CD4-positive, alpha-beta T cell (primary cell): ENCODE measurements at regions not wholly inside any gene's neighbourhood (a gene's known extent, or its start where the extent isn't known, plus 50 kb on each side); places are given as distances from the start of the nearest gene placed in this dataset.

Experiments
- ATAC-seq: fragments of 200-7000 bp; cut with Tn5 transposase; one replicate; pipeline ENCODE4 v1.10.0; 2022; ENCODE audit warnings: mild to moderate bottlenecking; ENCODE audit not compliant: poor library complexity
- CTCF ChIA-PET: fragments of 350-600 bp; sonication (Branson Sonifier 250); formaldehyde crosslinking; loops from one replicate; lab custom pipeline; 2021; ENCODE audit warnings: antibody characterized with exemption, inconsistent platforms; lab: Charles Lee
- POLR2A ChIA-PET: fragments of 350-600 bp; sonication (Branson Sonifier 250); formaldehyde crosslinking; loops from one replicate; lab custom pipeline; 2021; ENCODE audit warnings: antibody characterized with exemption, inconsistent platforms; lab: Charles Lee
- DNase-seq, 14 experiments: peaks; one replicate each; pipeline ENCODE4 v3.0.0-alpha.2; 2013 to 2020; ENCODE audit warnings: mixed read lengths in 2 of 14
- H3K27ac ChIP-seq, 2 donors: one replicate each; pipeline versions ENCODE4 v1.5.1 to v1.7.0; 2013; ENCODE audit warnings: low read length in 2 of 2, low read depth in 1 of 2, mild to moderate bottlenecking in 1 of 2
- H3K27me3 ChIP-seq, 2 experiments: 1 replicate in 1 of 2; 2 replicates in 1 of 2; pipeline versions ENCODE4 v1.6.1 to v1.7.0; 2013; ENCODE audit warnings: low read length in 2 of 2, control low read depth in 1 of 2, mild to moderate bottlenecking in 1 of 2, moderate library complexity in 1 of 2; ENCODE audit not compliant: insufficient read depth in 2 of 2, control insufficient read depth in 1 of 2
- H3K36me3 ChIP-seq: one replicate; pipeline ENCODE4 v1.6.1; 2013; ENCODE audit warnings: low read length, control low read depth; ENCODE audit not compliant: insufficient read depth
- H3K4me1 ChIP-seq: one replicate; pipeline ENCODE4 v1.6.1; 2013; ENCODE audit warnings: low read length, control low read depth; ENCODE audit not compliant: insufficient read depth
- H3K4me3 ChIP-seq: one replicate; pipeline ENCODE4 v1.5.1; 2013; ENCODE audit warnings: mild to moderate bottlenecking, low read length, moderate library complexity
- H3K9me3 ChIP-seq, 2 experiments: 1 replicate in 1 of 2; 2 replicates in 1 of 2; pipeline versions ENCODE4 v1.6.1 to v1.7.0; 2013; ENCODE audit warnings: low read length in 2 of 2, mild to moderate bottlenecking in 2 of 2, control low read depth in 1 of 2, moderate library complexity in 1 of 2; ENCODE audit not compliant: control insufficient read depth in 1 of 2, insufficient read depth in 1 of 2
- H3K27ac Mint-ChIP-seq: one replicate; pipeline ENCODE4 v1.8.0; 2020; ENCODE audit warnings: mixed read lengths
- H3K27me3 Mint-ChIP-seq: one replicate; pipeline ENCODE4 v1.8.0; 2021; ENCODE audit warnings: mixed read lengths
- H3K36me3 Mint-ChIP-seq: one replicate; pipeline ENCODE4 v1.8.0; 2021; ENCODE audit warnings: low read depth, mixed read lengths
- H3K4me1 Mint-ChIP-seq: one replicate; pipeline ENCODE4 v1.8.0; 2021; ENCODE audit warnings: low read depth, mixed read lengths
- H3K4me3 Mint-ChIP-seq: one replicate; pipeline ENCODE4 v1.8.0; 2020; ENCODE audit warnings: mild to moderate bottlenecking, mixed read lengths
- H3K9me3 Mint-ChIP-seq: one replicate; pipeline ENCODE4 v1.8.0; 2020; ENCODE audit warnings: mixed read lengths
- intact Hi-C, 2 experiments: fragments of 100-400 bp; cut with DNase I in 1 of 2; cut with micrococcal nuclease in 1 of 2; formaldehyde crosslinking; loops; one replicate each; pipeline versions ENCODE4 v1.15.1 to v1.9.0; 2023 to 2025; cut with DNase I, micrococcal nuclease
- TF ChIP-seq, protein P1 (sequence below): fragments of 200-600 bp; IDR thresholded peaks from one replicate; pipeline ENCODE4 v1.8.0; 2022; ENCODE audit warnings: antibody characterized with exemption, mild to moderate bottlenecking

GRCh38 chr5:54897001-54897400 is 88.4 kb downstream of the ESM1 start:
- no peaks in the 10 kb centered on the region for H3K36me3 ChIP-seq
- ATAC-seq (no peak), DNase-seq (no peak)
- no peak overlapping the region for H3K27ac Mint-ChIP-seq
- H3K27me3 Mint-ChIP-seq = peaks cover 53% of the 10 kb centered on the region
- H3K27me3 ChIP-seq = peaks cover 6 to 17% of the 10 kb centered on the region in 2 experiments
- TF ChIP-seq, protein P1, sequence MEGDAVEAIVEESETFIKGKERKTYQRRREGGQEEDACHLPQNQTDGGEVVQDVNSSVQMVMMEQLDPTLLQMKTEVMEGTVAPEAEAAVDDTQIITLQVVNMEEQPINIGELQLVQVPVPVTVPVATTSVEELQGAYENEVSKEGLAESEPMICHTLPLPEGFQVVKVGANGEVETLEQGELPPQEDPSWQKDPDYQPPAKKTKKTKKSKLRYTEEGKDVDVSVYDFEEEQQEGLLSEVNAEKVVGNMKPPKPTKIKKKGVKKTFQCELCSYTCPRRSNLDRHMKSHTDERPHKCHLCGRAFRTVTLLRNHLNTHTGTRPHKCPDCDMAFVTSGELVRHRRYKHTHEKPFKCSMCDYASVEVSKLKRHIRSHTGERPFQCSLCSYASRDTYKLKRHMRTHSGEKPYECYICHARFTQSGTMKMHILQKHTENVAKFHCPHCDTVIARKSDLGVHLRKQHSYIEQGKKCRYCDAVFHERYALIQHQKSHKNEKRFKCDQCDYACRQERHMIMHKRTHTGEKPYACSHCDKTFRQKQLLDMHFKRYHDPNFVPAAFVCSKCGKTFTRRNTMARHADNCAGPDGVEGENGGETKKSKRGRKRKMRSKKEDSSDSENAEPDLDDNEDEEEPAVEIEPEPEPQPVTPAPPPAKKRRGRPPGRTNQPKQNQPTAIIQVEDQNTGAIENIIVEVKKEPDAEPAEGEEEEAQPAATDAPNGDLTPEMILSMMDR = no peak
- H3K36me3 Mint-ChIP-seq = no peaks in the 10 kb centered on the region
- H3K27ac ChIP-seq = no peak overlapping the region
- no peak overlapping the region for H3K4me3 ChIP-seq
- CTCF ChIA-PET = no interaction called here
- peaks cover 4% of the 10 kb centered on the region for H3K4me1 Mint-ChIP-seq
- H3K4me1 ChIP-seq = peaks cover 2% of the 10 kb centered on the region
- H3K9me3 Mint-ChIP-seq = no peaks in the 10 kb centered on the region
- intact Hi-C loops = no loop called here
- H3K4me3 Mint-ChIP-seq = no peak overlapping the region
- no peaks in the 10 kb centered on the region for H3K9me3 ChIP-seq
- POLR2A ChIA-PET = no interaction called here

GRCh38 chr5:54895816-54896341 is 89.5 kb downstream of the ESM1 start:
- H3K9me3 ChIP-seq = no peaks in the 10 kb centered on the region
- H3K4me1 ChIP-seq = peaks cover 2% of the 10 kb centered on the region
- peak in 3 of 14 experiments; percentile 17 to 41 (median 40) for DNase-seq
- Mint-ChIP-seq H3K27ac (no peak overlapping the region), H3K27me3 (peaks cover 61% of the 10 kb centered on the region), H3K9me3 (no peaks in the 10 kb centered on the region), H3K4me1 (peaks cover 4% of the 10 kb centered on the region), H3K36me3 (no peaks in the 10 kb centered on the region), H3K4me3 (peak overlapping the region; percentile 30)
- no peak for ATAC-seq
- H3K27me3 ChIP-seq = peaks cover 9 to 17% of the 10 kb centered on the region in 2 experiments
- no peak overlapping the region for H3K27ac ChIP-seq
- ChIA-PET CTCF (no interaction called here), POLR2A (no interaction called here)
- no peaks in the 10 kb centered on the region for H3K36me3 ChIP-seq
- TF ChIP-seq, protein P1 = peak; percentile 12
- intact Hi-C loops = no loop called here
- H3K4me3 ChIP-seq = no peak overlapping the region

- H3K36me3 Mint-ChIP-seq = no peaks in the 10 kb centered on the region
- H3K27me3 Mint-ChIP-seq = peaks cover 64% of the 10 kb centered on the region
- ChIA-PET POLR2A (interaction anchor here (0.5 kb wide), 1 partner anchor 690 kb away, joined by 3 read pairs; no protein-coding TSS in a partner anchor), CTCF (no interaction called here)
- Histone ChIP-seq H3K27ac (no peak overlapping the region), H3K36me3 (no peaks in the 10 kb centered on the region), H3K27me3 (peaks cover 12 to 17% of the 10 kb centered on the region in 2 experiments), H3K9me3 (no peaks in the 10 kb centered on the region), H3K4me1 (peaks cover 2% of the 10 kb centered on the region), H3K4me3 (no peak overlapping the region)
- H3K27ac Mint-ChIP-seq = no peak overlapping the region
- peaks cover 4% of the 10 kb centered on the region for H3K4me1 Mint-ChIP-seq
- intact Hi-C loops = no loop called here
- TF ChIP-seq, protein P1 = no peak
- no peaks in the 10 kb centered on the region for H3K9me3 Mint-ChIP-seq
- no peak for DNase-seq
- H3K4me3 Mint-ChIP-seq = peak overlapping the region; percentile 30
- no peak for ATAC-seq
Measured at GRCh38 chr5:54894957-54895815, 90.2 kb downstream of the ESM1 start.
